Endothelial cell (in vitro differentiated cells): ENCODE measurements at regions not wholly inside any gene's neighbourhood (a gene's known extent, or its start where the extent isn't known, plus 50 kb on each side); places are given as distances from the start of the nearest gene placed in this dataset.
"Not testable (repeated sequence)": the region's sequence is repeated elsewhere in the genome, so short reads cannot be mapped to it uniquely, and the experiment has no call there.

Source experiments
- DNase-seq: peaks from one replicate; pipeline ENCODE4 v3.0.0; 2021; ENCODE audit warnings: low spot score
- H3K27ac Mint-ChIP-seq: one replicate; pipeline ENCODE4 v1.8.0; 2021; ENCODE audit warnings: mixed read lengths, inconsistent platforms; ENCODE audit not compliant: unreplicated experiment
- H3K27me3 Mint-ChIP-seq: one replicate; pipeline ENCODE4 v1.8.0; 2021; ENCODE audit warnings: mild to moderate bottlenecking, moderate library complexity, mixed read lengths, inconsistent platforms; ENCODE audit not compliant: unreplicated experiment
- H3K36me3 Mint-ChIP-seq: one replicate; pipeline ENCODE4 v1.8.0; 2021; ENCODE audit warnings: mild to moderate bottlenecking, low read depth, mixed read lengths, inconsistent platforms; ENCODE audit not compliant: unreplicated experiment
- H3K4me1 Mint-ChIP-seq: one replicate; pipeline ENCODE4 v1.8.0; 2021; ENCODE audit warnings: mild to moderate bottlenecking, mixed read lengths, inconsistent platforms; ENCODE audit not compliant: unreplicated experiment
- H3K4me3 Mint-ChIP-seq: one replicate; pipeline ENCODE4 v1.8.0; 2021; ENCODE audit warnings: mild to moderate bottlenecking, mixed read lengths, inconsistent platforms; ENCODE audit not compliant: unreplicated experiment
- H3K9me3 Mint-ChIP-seq: one replicate; pipeline ENCODE4 v1.8.0; 2021; ENCODE audit warnings: mixed read lengths, inconsistent platforms; ENCODE audit not compliant: unreplicated experiment
- CTCF ChIP-seq: fragments of 200-600 bp; sonication (generic); IDR thresholded peaks from one replicate; pipeline ENCODE4 v1.5.0; 2021; ENCODE audit warnings: antibody characterized with exemption; ENCODE audit not compliant: unreplicated experiment

DNA sequence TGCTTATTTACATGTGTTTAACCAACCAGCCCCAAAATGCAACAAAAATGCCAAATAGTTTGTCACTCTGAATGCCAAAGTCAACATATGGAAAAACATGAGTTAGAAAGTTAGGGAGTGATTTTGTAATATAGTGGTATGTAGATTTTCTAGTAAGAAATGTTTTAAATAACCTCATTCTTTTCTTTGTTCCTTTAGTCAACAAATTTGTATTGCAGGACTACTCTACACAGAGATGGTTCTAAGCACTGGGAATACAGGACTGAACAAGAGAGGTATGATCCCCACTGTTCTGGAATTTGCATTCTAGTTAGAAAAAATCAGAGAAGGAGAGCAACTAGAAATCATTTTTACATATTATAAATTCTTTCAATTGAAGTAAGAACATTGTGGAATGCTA, 218.8 kb upstream of the ANXA10 start:
- DNase-seq: no peak
- Mint-ChIP-seq H3K27me3 (no peaks in the 10 kb centered on the region), H3K4me1 (no peaks in the 10 kb centered on the region), H3K4me3 (no peak overlapping the region), H3K36me3 (no peaks in the 10 kb centered on the region), H3K27ac (no peak overlapping the region), H3K9me3 (no peaks in the 10 kb centered on the region)
- no peak for TF ChIP-seq CTCF

DNA sequence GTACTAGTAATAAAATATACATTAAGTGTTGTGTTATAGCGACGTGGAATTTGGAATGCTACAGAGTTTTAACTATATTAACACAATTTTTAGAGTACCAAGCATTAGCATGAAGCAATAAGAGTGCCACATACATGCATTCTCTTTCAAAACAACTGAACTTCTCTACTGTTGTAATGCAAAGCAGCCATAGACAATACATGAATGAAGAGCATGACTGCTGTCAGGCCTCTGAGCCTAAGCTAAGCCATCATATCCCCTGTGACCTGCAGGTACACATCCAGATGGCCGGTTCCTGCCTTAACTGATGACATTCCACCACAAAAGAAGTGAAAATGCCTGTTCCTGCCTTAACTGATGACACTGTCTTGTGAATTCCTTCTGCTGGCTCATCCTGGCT, 216.2 kb upstream of the ANXA10 start:
- not testable (repeated sequence) for H3K36me3 Mint-ChIP-seq, H3K27ac Mint-ChIP-seq, H3K9me3 Mint-ChIP-seq, H3K27me3 Mint-ChIP-seq, H3K4me1 Mint-ChIP-seq, DNase-seq, H3K4me3 Mint-ChIP-seq

GRCh38 chr4:167877826-167878225, 214.5 kb upstream of the ANXA10 start:
- H3K4me1 Mint-ChIP-seq, DNase-seq, H3K4me3 Mint-ChIP-seq, H3K27ac Mint-ChIP-seq, H3K27me3 Mint-ChIP-seq, H3K9me3 Mint-ChIP-seq, H3K36me3 Mint-ChIP-seq: not testable (repeated sequence)

DNA sequence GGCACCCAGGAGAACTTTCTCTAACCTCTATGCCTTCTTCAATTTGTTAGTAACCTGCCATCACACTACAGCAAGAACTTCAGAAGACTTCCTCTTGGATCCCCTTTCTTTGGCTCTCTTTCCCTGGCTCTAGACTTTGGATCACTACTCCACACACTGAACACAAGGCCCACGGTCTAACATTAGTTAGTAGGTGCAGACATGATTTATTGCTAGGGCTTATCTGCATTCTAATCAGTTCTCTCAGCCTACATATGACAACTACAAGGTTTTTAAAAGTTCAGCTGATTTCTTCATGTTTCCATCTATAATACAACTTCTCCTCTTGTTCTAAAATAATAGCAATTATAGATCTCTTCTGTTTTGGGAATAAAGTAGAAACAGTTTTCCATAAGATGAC, 209.1 kb upstream of the ANXA10 start:
- H3K27ac Mint-ChIP-seq: no peak overlapping the region
- no peaks in the 10 kb centered on the region for H3K9me3 Mint-ChIP-seq
- no peaks in the 10 kb centered on the region for H3K36me3 Mint-ChIP-seq
- peaks cover 7% of the 10 kb centered on the region for H3K27me3 Mint-ChIP-seq
- H3K4me3 Mint-ChIP-seq: no peak overlapping the region
- no peak for DNase-seq
- TF ChIP-seq CTCF: no peak
- no peaks in the 10 kb centered on the region for H3K4me1 Mint-ChIP-seq

DNA sequence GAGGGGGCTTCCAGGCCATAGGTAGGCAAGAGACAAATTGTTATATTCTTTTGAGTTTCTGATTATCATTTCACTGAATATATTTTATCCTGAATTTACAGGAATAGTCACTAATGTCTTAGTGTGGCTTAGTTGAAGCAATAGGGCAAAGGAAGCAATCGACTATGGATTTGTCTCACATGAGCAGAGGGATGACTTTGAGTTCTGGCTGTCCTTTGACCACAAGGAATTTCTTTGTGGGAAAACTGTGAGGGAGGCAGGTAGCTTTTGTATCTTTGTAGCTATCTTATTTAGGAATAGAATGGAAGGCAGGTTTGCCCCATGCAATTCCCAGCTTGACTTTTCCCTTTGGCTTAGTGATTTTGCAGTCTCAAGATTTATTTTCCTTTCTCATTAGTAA, 207.3 kb upstream of the ANXA10 start:
- Mint-ChIP-seq H3K36me3 (no peaks in the 10 kb centered on the region), H3K4me1 (no peaks in the 10 kb centered on the region), H3K27me3 (peaks cover 4% of the 10 kb centered on the region), H3K4me3 (no peak overlapping the region), H3K9me3 (no peaks in the 10 kb centered on the region), H3K27ac (no peak overlapping the region)
- TF ChIP-seq CTCF: no peak
- no peak for DNase-seq

DNA sequence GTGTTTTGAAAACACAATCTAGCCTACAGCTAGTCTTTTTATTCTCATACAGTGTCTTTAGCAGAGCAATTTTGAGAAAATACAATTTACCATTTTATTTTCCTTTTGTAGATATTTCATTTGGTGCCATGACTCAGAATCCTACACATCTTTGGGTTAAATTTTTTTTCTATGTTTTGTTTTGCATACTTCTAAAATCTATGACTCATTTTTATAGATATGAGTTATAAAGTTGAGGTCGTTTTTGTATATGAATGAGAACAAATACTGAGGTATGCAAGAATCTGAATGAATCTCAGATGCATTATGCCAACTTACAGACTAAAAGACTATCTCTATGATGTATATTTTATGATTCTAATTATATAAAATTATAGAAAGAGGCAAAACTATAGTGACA, 206.5 kb upstream of the ANXA10 start:
- no peaks in the 10 kb centered on the region for H3K4me1 Mint-ChIP-seq
- no peak overlapping the region for H3K27ac Mint-ChIP-seq
- no peak for TF ChIP-seq CTCF
- no peaks in the 10 kb centered on the region for H3K9me3 Mint-ChIP-seq
- peaks cover 2% of the 10 kb centered on the region for H3K27me3 Mint-ChIP-seq
- DNase-seq: no peak
- no peaks in the 10 kb centered on the region for H3K36me3 Mint-ChIP-seq
- no peak overlapping the region for H3K4me3 Mint-ChIP-seq
